BE2C (cell line): ENCODE measurements at regions not wholly inside any gene's neighbourhood (a gene's known extent, or its start where the extent isn't known, plus 50 kb on each side); places are given as distances from the start of the nearest gene placed in this dataset.
A peak's percentile ranks its signal among the peaks of the same experiment; 100 is the strongest.

Experiments
- DNase-seq: peaks from one replicate; pipeline ENCODE4 v3.0.0-alpha.2; 2020
- H3K27me3 ChIP-seq: fragments of 250-450 bp; sonication (Bioruptor Pico); 2 replicates; pipeline ENCODE4 v1.5.1; 2020; ENCODE audit warnings: mild to moderate bottlenecking
- H3K36me3 ChIP-seq: fragments of 250-450 bp; sonication (Bioruptor Pico); 2 replicates; pipeline ENCODE4 v1.5.1; 2020; ENCODE audit warnings: mild to moderate bottlenecking
- H3K4me1 ChIP-seq: fragments of 250-450 bp; sonication (Bioruptor Pico); 2 replicates; pipeline ENCODE4 v1.5.1; 2020
- H3K4me3 ChIP-seq: 2 replicates; pipeline ENCODE4 v1.5.1; 2011; ENCODE audit warnings: low read depth, low read length
- H3K9me3 ChIP-seq: fragments of 250-450 bp; sonication (Bioruptor Pico); 2 replicates; pipeline ENCODE4 v1.5.1; 2020
- TF ChIP-seq, protein P1 (sequence below): IDR thresholded peaks from 2 replicates; pipeline ENCODE4 v1.5.1; 2012; ENCODE audit warnings: mild to moderate bottlenecking, low read depth, low read length

DNA sequence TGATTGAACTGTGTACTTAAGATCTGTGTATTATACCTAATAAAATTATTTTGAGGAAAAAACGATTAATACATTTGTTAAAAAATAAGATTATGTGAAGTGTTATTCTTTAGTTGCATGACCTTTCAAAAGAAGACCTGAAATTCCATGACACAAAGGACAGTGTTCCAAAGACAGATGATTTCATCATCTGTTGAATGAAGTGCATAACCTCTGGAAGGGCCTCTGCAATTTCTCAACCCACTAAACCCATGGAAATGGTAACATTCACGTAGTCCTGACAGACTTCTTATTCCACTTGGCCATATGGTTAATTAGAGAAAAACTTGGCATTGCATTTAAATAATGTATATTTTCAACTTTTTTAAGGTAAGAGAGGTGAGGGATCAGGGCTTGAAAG, 167.2 kb upstream of the CTNND2 start:
- DNase-seq: no peak
- Histone ChIP-seq H3K4me3 (no peak overlapping the region), H3K9me3 (no peaks in the 10 kb centered on the region; the same call in 1 of the 2 replicates), H3K36me3 (no peaks in the 10 kb centered on the region), H3K4me1 (no peaks in the 10 kb centered on the region), H3K27me3 (no peaks in the 10 kb centered on the region)
- TF ChIP-seq, protein P1, sequence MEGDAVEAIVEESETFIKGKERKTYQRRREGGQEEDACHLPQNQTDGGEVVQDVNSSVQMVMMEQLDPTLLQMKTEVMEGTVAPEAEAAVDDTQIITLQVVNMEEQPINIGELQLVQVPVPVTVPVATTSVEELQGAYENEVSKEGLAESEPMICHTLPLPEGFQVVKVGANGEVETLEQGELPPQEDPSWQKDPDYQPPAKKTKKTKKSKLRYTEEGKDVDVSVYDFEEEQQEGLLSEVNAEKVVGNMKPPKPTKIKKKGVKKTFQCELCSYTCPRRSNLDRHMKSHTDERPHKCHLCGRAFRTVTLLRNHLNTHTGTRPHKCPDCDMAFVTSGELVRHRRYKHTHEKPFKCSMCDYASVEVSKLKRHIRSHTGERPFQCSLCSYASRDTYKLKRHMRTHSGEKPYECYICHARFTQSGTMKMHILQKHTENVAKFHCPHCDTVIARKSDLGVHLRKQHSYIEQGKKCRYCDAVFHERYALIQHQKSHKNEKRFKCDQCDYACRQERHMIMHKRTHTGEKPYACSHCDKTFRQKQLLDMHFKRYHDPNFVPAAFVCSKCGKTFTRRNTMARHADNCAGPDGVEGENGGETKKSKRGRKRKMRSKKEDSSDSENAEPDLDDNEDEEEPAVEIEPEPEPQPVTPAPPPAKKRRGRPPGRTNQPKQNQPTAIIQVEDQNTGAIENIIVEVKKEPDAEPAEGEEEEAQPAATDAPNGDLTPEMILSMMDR: no peak

DNA sequence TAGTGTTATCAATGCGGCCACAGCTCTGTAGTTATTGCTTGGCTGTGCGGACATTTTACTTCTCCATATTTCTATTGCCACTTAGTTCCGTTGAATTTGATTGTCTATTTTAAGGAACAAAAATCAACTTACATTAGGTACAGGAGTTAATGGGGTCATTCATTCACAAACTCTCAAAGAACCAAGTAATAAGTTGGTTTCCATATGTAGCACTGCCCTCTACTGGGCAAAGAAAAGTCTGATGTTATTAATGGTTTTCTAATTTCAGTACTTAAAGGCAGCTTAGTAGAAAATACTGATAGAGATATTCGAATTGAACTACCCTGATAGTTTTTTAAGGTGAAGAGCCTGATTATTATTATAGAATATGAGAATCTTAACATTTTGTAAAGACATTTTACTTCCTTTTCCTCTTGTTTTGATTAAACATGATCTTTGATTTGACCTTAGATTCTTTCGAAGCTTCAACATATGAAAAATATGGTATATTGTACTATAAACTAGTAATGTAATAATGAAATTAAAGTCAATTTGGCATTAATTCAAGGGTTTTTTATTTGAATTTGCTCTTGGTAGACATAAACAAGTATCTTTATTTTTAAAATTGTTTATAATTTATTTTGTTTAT, 119.5 kb upstream of the CTNND2 start:
- Histone ChIP-seq H3K36me3 (no peaks in the 10 kb centered on the region), H3K4me3 (no peak overlapping the region), H3K4me1 (no peaks in the 10 kb centered on the region), H3K9me3 (no peaks in the 10 kb centered on the region), H3K27me3 (no peaks in the 10 kb centered on the region)
- TF ChIP-seq, protein P1: peak; percentile 61
- DNase-seq: peak; percentile 15

DNA sequence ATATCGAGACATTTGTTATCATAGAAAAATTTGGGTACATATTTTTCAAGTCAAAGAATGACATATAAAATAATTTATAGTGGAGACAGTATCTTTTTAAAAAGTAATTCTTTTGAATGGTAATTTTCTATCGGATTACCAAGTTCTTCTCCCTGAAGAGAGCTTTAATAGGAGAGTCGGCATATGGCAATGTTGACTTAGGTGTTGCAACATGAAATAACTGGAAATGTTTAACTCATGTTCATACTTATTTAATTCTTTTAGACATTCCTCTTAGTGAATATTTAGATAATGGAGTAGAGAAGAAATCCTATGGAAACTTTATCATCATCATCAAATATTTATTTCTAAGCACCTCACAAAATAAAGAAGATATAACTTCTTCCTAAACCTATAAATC, 118.2 kb upstream of the CTNND2 start:
- H3K4me1 ChIP-seq: no peaks in the 10 kb centered on the region

DNA sequence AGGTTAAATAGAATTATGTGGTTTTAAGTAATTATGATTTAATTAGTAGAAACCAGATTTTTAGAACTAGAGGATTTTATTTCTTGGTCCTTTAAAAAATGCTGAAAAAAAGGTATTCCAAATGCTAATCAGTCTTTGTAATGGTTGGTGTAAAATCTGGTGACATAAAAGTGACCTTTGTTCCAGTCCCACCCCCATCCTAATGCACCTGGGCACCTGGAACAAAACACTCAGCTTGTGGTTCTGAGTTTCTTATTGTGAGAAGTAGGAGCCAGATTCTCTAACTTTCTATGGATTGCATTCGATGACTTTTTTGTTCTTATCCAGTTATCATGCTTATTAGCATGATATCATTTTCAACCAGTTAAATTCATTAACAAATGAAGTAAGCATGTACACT, 115.1 kb upstream of the CTNND2 start:
- H3K4me3 ChIP-seq: no peak overlapping the region
- TF ChIP-seq, protein P1: no peak
- H3K27me3 ChIP-seq: no peaks in the 10 kb centered on the region
- no peaks in the 10 kb centered on the region for H3K36me3 ChIP-seq
- H3K4me1 ChIP-seq: no peaks in the 10 kb centered on the region
- DNase-seq: no peak
- H3K9me3 ChIP-seq: no peaks in the 10 kb centered on the region; the same call in 1 of the 2 replicates

More for the DNA sequence above, 118.2 kb upstream of the CTNND2 start:
- Histone ChIP-seq H3K27me3 (no peaks in the 10 kb centered on the region), H3K4me3 (no peak overlapping the region), H3K36me3 (no peaks in the 10 kb centered on the region), H3K9me3 (no peaks in the 10 kb centered on the region)
- TF ChIP-seq, protein P1: no peak
- DNase-seq: no peak

DNA sequence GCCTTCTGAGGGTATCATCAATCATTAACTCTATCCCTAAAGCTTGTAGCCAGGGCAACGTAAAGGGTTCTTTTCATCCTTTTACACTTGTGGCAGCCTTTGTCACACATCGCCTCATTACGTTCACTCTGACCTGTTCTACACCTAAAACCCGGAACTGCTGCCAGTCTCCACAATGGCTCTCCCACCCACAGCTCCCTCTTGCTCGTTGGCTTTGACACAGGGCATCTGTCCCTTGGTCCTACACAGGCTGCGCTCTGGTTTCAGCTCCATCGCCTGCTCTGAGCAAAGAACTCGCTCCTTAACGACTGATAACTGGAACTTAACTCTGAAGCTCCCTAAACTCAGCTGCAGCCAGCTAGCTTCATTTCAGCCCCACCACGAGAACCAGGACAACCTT, 112.8 kb upstream of the CTNND2 start:
- H3K36me3 ChIP-seq: no peaks in the 10 kb centered on the region
- H3K9me3 ChIP-seq: no peaks in the 10 kb centered on the region; the same call in 1 of the 2 replicates
- no peak for DNase-seq
- H3K4me1 ChIP-seq: no peaks in the 10 kb centered on the region
- TF ChIP-seq, protein P1: no peak
- no peaks in the 10 kb centered on the region for H3K27me3 ChIP-seq
- H3K4me3 ChIP-seq: no peak overlapping the region

DNA sequence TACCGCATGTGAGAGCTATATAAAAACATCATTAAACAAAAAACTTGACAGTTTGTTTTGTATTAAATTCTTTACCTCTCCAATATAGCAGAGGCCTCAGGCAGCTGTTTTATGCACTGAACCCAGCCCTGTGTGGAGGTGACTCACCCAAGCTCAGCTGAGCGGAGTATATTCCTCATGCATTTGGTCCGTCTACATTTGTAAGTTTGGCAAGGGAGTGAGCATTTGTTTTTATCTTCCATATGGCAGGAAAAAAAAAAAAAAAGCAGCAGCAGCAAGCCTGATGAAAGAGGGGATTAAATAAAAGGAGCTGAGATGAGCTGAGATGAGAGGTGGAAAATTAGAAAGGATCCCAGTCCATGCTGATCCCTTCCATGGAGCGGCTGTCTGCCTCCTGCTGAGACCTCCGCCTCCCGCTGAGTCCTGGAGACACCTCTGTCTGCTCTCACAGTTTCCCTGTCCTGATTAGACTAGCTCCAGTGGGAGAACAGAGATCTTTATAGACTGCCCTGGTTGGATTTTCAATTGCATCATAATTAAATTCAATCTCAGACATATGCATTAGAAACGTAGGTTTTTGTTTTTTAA, 112.0 kb upstream of the CTNND2 start:
- Histone ChIP-seq H3K4me3 (no peak overlapping the region), H3K9me3 (no peaks in the 10 kb centered on the region; the same call in 1 of the 2 replicates), H3K27me3 (no peaks in the 10 kb centered on the region), H3K4me1 (no peaks in the 10 kb centered on the region), H3K36me3 (no peaks in the 10 kb centered on the region)
- TF ChIP-seq, protein P1: no peak
- DNase-seq: no peak
